ENCODE measurements at regions not wholly inside any gene's neighbourhood (a gene's known extent, or its start where the extent isn't known, plus 50 kb on each side); places are given as distances from the start of the nearest gene placed in this dataset.

DNA sequence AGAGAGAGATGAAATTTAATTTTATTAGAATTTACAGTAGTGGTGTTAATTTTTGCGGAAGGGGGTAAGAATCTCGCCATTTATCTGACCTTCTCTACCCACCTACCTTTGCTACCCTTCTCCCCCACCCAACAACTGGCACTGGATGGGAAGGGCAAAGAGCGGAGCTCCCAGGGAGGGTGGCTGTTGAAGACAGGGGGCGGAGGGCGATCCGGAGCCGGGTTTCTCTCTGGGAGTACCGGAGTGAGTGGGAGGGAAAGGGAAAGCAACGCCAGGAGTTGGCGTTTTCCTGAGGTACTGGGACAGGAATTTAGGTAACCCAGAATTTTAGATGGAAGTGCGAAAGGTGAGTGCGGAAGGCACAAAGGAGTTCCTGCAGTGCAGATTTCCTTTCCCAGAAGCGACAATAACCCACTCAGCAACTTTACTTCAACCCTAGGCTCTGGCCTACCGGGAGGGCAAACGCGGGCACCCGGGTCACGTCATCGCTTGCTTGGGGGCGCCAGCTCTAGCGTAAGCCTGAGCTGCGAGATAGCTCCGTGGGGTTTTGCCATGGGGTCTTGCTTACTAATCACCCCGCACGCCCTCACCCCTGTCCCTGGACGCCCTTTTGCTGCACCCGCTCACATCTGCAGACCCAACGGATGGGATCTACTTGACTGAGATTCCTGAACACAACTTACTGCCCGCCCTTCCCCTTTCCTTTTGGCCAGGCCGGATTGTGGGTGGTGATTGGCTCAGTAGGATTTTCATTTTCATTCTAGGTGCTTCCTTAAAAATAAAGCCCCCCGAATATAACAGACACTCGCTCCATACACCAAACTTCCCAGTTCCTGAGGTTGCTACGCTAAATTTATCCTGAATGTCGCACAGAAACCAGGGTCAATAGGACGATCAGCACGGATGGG lies 413.0 kb upstream of the ESRRG start:
- Histone ChIP-seq H3K36me3 (ENCODE audit: control insufficient read depth, insufficient read depth, low read length) (no peaks in the 10 kb centered on the region), H2AFZ (replicated peaks; ENCODE audit: low read length, poor library complexity) (no peak overlapping the region), H3K27me3 (ENCODE audit: control insufficient read depth, insufficient read depth, low read length) (peaks cover 50% of the 10 kb centered on the region), H3K4me3 (ENCODE audit: insufficient read depth, low read depth, low read length) (no peak overlapping the region), H3K27ac (ENCODE audit: insufficient read depth, low read length) (no peak overlapping the region), H3K9ac (ENCODE audit: low read depth, low read length) (no peak overlapping the region), H3K4me1 (ENCODE audit: control insufficient read depth, insufficient read depth, low read length) (no peaks in the 10 kb centered on the region; the same call in 1 of the 2 replicates), H2AK9ac (replicated peaks; ENCODE audit: low read depth, low read length, poor library complexity) (no peak overlapping the region), H3K23ac (ENCODE audit: low read depth, low read length) (no peak overlapping the region), H3K4ac (ENCODE audit: low read depth, low read length) (no peak overlapping the region), H2BK15ac (ENCODE audit: low read depth, low read length) (no peak overlapping the region), H2BK5ac (ENCODE audit: low read depth, low read length, poor library complexity, severe bottlenecking) (no peak overlapping the region), H4K8ac (ENCODE audit: low read depth in 2 of 2, low read length in 2 of 2) (no peak overlapping the region), H3K14ac (replicated peaks; ENCODE audit: low read depth, low read length) (no peak overlapping the region), H2BK20ac (ENCODE audit: low read depth, low read length) (no peak overlapping the region), H3K9me3 (ENCODE audit: control insufficient read depth, insufficient read depth, low read length) (peaks cover 4% of the 10 kb centered on the region; the same call in 1 of the 2 replicates), H2AK5ac (ENCODE audit: low read depth, low read length) (no peak overlapping the region), H2BK120ac (ENCODE audit: low read depth, low read length) (no peak overlapping the region), H3K9me1 (ENCODE audit: insufficient read depth, low read length) (no peaks in the 10 kb centered on the region), H3K18ac (ENCODE audit: low read depth, low read length) (no peak overlapping the region), H4K20me1 (ENCODE audit: insufficient read depth, low read length) (no peaks in the 10 kb centered on the region), H3K56ac (ENCODE audit: extremely low read depth, insufficient read depth, low read length) (no peak overlapping the region), H3K4me2 (ENCODE audit: low read depth, low read length) (peak overlapping the region; percentile 77; the same call in 1 of the 2 replicates), H3K79me1 (ENCODE audit: low read depth in 1 of 2, low read length in 2 of 2) (no peaks in the 10 kb centered on the region), H4K5ac (ENCODE audit: low read depth, low read length) (no peak overlapping the region), H4K91ac (ENCODE audit: insufficient read depth, low read depth, low read length) (no peak overlapping the region)
- intact Hi-C loops (cut with micrococcal nuclease) (loop anchor here (10.0 kb wide), 1 partner anchor 529 kb away; no protein-coding TSS in a partner anchor), dilution Hi-C loops (cut with HindIII; ENCODE audit: low sequenced_read_pairs, unreplicated experiment) (no loop called here), in situ Hi-C loops (cut with MboI; ENCODE audit: low sequenced_read_pairs) (no loop called here)
- CTCF ChIA-PET = no interaction called here
- no peak for DNase-seq
- TF ChIP-seq MAFK (IDR thresholded peaks at IDR 0.05; ENCODE audit: low read depth, low read length) (no peak), POLR2A (IDR thresholded peaks at IDR 0.05; ENCODE audit: low read depth, low read length) (no peak), FOS (IDR thresholded peaks at IDR 0.05; ENCODE audit: low read depth, low read length) (no peak), RFX5 (IDR thresholded peaks at IDR 0.05; ENCODE audit: low read depth, low read length) (no peak)
- TF ChIP-seq, protein P1, sequence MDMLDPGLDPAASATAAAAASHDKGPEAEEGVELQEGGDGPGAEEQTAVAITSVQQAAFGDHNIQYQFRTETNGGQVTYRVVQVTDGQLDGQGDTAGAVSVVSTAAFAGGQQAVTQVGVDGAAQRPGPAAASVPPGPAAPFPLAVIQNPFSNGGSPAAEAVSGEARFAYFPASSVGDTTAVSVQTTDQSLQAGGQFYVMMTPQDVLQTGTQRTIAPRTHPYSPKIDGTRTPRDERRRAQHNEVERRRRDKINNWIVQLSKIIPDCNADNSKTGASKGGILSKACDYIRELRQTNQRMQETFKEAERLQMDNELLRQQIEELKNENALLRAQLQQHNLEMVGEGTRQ (IDR thresholded peaks at IDR 0.05; ENCODE audit: low read depth, low read length) = no peak
- BruUV-seq (replicated peaks) = no TSS peak
- no peak for ATAC-seq (ENCODE audit: low read depth)
- POLR2A ChIA-PET (ENCODE audit: unreplicated experiment) = no interaction called here
- WGBS, 2 experiments (ENCODE audit: extremely low coverage in 2 of 2, insufficient read length in 1 of 2) = 32% methylated on average over 5 of the region's 36 CpGs; no CpG with 5 or more reads in 1 of the 2 experiments

Data from IMR-90 (cell line).